HEK293 (cell line): ENCODE measurements at regions not wholly inside any gene's neighbourhood (a gene's known extent, or its start where the extent isn't known, plus 50 kb on each side); places are given as distances from the start of the nearest gene placed in this dataset.
"Not testable (repeated sequence)": the region's sequence is repeated elsewhere in the genome, so short reads cannot be mapped to it uniquely, and the experiment has no call there.

Experiments used
- CTCF ChIA-PET: fragments of 350-600 bp; formaldehyde crosslinking; extraction: SDS; loops from one replicate; lab custom pipeline; 2021; ENCODE audit warnings: antibody characterized with exemption; lab: Yijun Ruan, JAX
- POLR2A ChIA-PET: fragments of 300-600 bp; formaldehyde crosslinking; extraction: SDS; loops from one replicate; lab custom pipeline; 2020; ENCODE audit warnings: antibody characterized with exemption, inconsistent platforms; lab: Yijun Ruan, JAX
- H3K27ac ChIP-seq: fragments of 200-500 bp; sonication (Bioruptor generic); 2 replicates; pipeline ENCODE4 v1.5.1; 2014; ENCODE audit warnings: low read depth, low read length, control low read depth, inconsistent platforms; ENCODE audit errors: extremely low read depth
- H3K36me3 ChIP-seq, 2 experiments: fragments of 200-500 bp in 1 of 2; sonication (Bioruptor generic) in 1 of 2; 1 replicate in 1 of 2; 2 replicates in 1 of 2; pipeline ENCODE4 v1.5.1; 2014 to 2017; ENCODE audit warnings: inconsistent platforms in 2 of 2, low read length in 2 of 2; ENCODE audit not compliant: control insufficient read depth in 2 of 2, insufficient read depth in 1 of 2
- H3K4me1 ChIP-seq: fragments of 200-500 bp; sonication (Bioruptor generic); 2 replicates; pipeline ENCODE4 v1.5.1; 2014; ENCODE audit warnings: mild to moderate bottlenecking, low read length, inconsistent platforms; ENCODE audit not compliant: control insufficient read depth, insufficient read depth
- H3K4me3 ChIP-seq: 2 replicates; pipeline ENCODE4 v1.5.1; 2011; ENCODE audit warnings: low read depth, mild to moderate bottlenecking, control low read depth, low read length, moderate library complexity
- H3K9me3 ChIP-seq: fragments of 200-500 bp; sonication (Bioruptor generic); 2 replicates; pipeline ENCODE4 v1.5.1; 2014; ENCODE audit warnings: low read depth, low read length, inconsistent platforms; ENCODE audit not compliant: control insufficient read depth, insufficient read depth
- GLIS1 ChIP-seq: fragments of 450-650 bp; formaldehyde crosslinking; IDR thresholded peaks from 2 replicates; pipeline ENCODE4 v1.5.1; 2016; ENCODE audit warnings: missing biosample characterization, missing genetic modification characterization
- ZBTB7A ChIP-seq: fragments of 450-650 bp; formaldehyde crosslinking; IDR thresholded peaks from 2 replicates; pipeline ENCODE4 v1.5.1; 2016; ENCODE audit warnings: low read depth, missing biosample characterization, missing genetic modification characterization
- ZFP41 ChIP-seq: fragments of 450-650 bp; formaldehyde crosslinking; IDR thresholded peaks from 2 replicates; pipeline ENCODE4 v1.5.1; 2016; ENCODE audit warnings: missing biosample characterization, missing genetic modification characterization, borderline replicate concordance
- ZNF174 ChIP-seq: fragments of 450-650 bp; formaldehyde crosslinking; IDR thresholded peaks from 2 replicates; pipeline ENCODE4 v1.5.0; 2017; ENCODE audit warnings: missing biosample characterization, mild to moderate bottlenecking, missing genetic modification characterization
- ZNF19 ChIP-seq: fragments of 450-650 bp; formaldehyde crosslinking; IDR thresholded peaks from 2 replicates; pipeline ENCODE4; 2016; ENCODE audit warnings: missing biosample characterization, missing genetic modification characterization, low read depth
- ZNF239 ChIP-seq: fragments of 450-650 bp; formaldehyde crosslinking; IDR thresholded peaks from 2 replicates; pipeline ENCODE4 v1.5.1; 2016; ENCODE audit warnings: missing biosample characterization, missing genetic modification characterization
- ZNF362 ChIP-seq: fragments of 450-650 bp; formaldehyde crosslinking; IDR thresholded peaks from 2 replicates; pipeline ENCODE4 v1.5.1; 2016; ENCODE audit warnings: missing biosample characterization, missing genetic modification characterization
- ZNF37A ChIP-seq: fragments of 450-650 bp; IDR thresholded peaks from 2 replicates; pipeline ENCODE4 v1.5.1; 2018; ENCODE audit warnings: missing biosample characterization, missing genetic modification characterization
- ZNF426 ChIP-seq: fragments of 450-650 bp; formaldehyde crosslinking; IDR thresholded peaks from 2 replicates; pipeline ENCODE4 v1.5.1; 2017; ENCODE audit warnings: missing biosample characterization, missing genetic modification characterization, mild to moderate bottlenecking, inconsistent platforms, moderate library complexity
- ZNF473 ChIP-seq: fragments of 450-650 bp; formaldehyde crosslinking; IDR thresholded peaks from 2 replicates; pipeline ENCODE4 v1.5.1; 2017; ENCODE audit warnings: missing biosample characterization, missing genetic modification characterization
- ZNF488 ChIP-seq: fragments of 450-650 bp; formaldehyde crosslinking; IDR thresholded peaks from 2 replicates; pipeline ENCODE4 v1.5.1; 2016; ENCODE audit warnings: missing biosample characterization, missing genetic modification characterization
- ZNF513 ChIP-seq: fragments of 450-650 bp; IDR thresholded peaks from 2 replicates; pipeline ENCODE4 v1.5.1; 2018; ENCODE audit warnings: missing biosample characterization, missing genetic modification characterization
- ZNF548 ChIP-seq: fragments of 450-650 bp; formaldehyde crosslinking; IDR thresholded peaks from 2 replicates; pipeline ENCODE4 v1.5.1; 2016; ENCODE audit warnings: missing biosample characterization, missing genetic modification characterization
- ZNF561 ChIP-seq: fragments of 450-650 bp; IDR thresholded peaks from 2 replicates; pipeline ENCODE4 v1.5.1; 2018; ENCODE audit warnings: missing biosample characterization, missing genetic modification characterization, borderline replicate concordance
- ZNF571 ChIP-seq: fragments of 450-650 bp; formaldehyde crosslinking; IDR thresholded peaks from 2 replicates; pipeline ENCODE4 v1.5.0; 2017; ENCODE audit warnings: missing biosample characterization, missing genetic modification characterization
- ZNF596 ChIP-seq: fragments of 450-650 bp; IDR thresholded peaks from 2 replicates; pipeline ENCODE4 v1.5.0; 2018; ENCODE audit warnings: missing biosample characterization, mild to moderate bottlenecking, missing genetic modification characterization, moderate library complexity
- ZNF629 ChIP-seq: fragments of 450-650 bp; formaldehyde crosslinking; IDR thresholded peaks from 2 replicates; pipeline ENCODE4 v1.5.1; 2017; ENCODE audit warnings: missing biosample characterization, missing genetic modification characterization
- ZNF654 ChIP-seq: fragments of 450-650 bp; formaldehyde crosslinking; IDR thresholded peaks from 2 replicates; pipeline ENCODE4 v1.5.1; 2016; ENCODE audit warnings: low read depth, missing biosample characterization, missing genetic modification characterization
- ZNF692 ChIP-seq: fragments of 450-650 bp; formaldehyde crosslinking; IDR thresholded peaks from 2 replicates; pipeline ENCODE4 v1.5.1; 2016; ENCODE audit warnings: missing biosample characterization, missing genetic modification characterization
- ZNF791 ChIP-seq: fragments of 450-650 bp; formaldehyde crosslinking; IDR thresholded peaks from 2 replicates; pipeline ENCODE4 v1.5.1; 2016; ENCODE audit warnings: missing biosample characterization, missing genetic modification characterization
- ZSCAN18 ChIP-seq: fragments of 450-650 bp; formaldehyde crosslinking; IDR thresholded peaks from 2 replicates; pipeline ENCODE4 v1.5.1; 2016; ENCODE audit warnings: missing biosample characterization, missing genetic modification characterization
- ZSCAN30 ChIP-seq: fragments of 450-650 bp; IDR thresholded peaks from 2 replicates; pipeline ENCODE4 v1.5.1; 2018; ENCODE audit warnings: missing biosample characterization, mild to moderate bottlenecking, missing genetic modification characterization, moderate library complexity
- ZXDB ChIP-seq: fragments of 450-650 bp; formaldehyde crosslinking; IDR thresholded peaks from 2 replicates; pipeline ENCODE4 v1.5.1; 2016; ENCODE audit warnings: missing biosample characterization, missing genetic modification characterization

GRCh38 chr3:34678575-34678974 is 880.1 kb downstream of the PDCD6IP start:
- ChIA-PET CTCF (no interaction called here), POLR2A (no interaction called here)
- Histone ChIP-seq H3K36me3 (no peaks in the 10 kb centered on the region), H3K4me3 (no peak overlapping the region), H3K4me1 (no peaks in the 10 kb centered on the region), H3K27ac (no peak overlapping the region), H3K9me3 (no peaks in the 10 kb centered on the region)
- TF ChIP-seq ZNF37A (tag by site-specific recombination) (no peak), ZNF692 (no peak), ZNF561 (tag by site-specific recombination) (no peak), ZSCAN30 (tag by site-specific recombination) (no peak), ZNF629 (tag by site-specific recombination) (no peak), ZBTB7A (tag by site-specific recombination) (no peak), ZNF426 (no peak)

- H3K36me3 ChIP-seq, H3K9me3 ChIP-seq, CTCF ChIA-PET, H3K4me1 ChIP-seq, POLR2A ChIA-PET, H3K4me3 ChIP-seq, H3K27ac ChIP-seq: not testable (repeated sequence)
Measured at GRCh38 chr3:34679055-34679454, 880.6 kb downstream of the PDCD6IP start.

GRCh38 chr3:34683851-34684250 is 885.4 kb downstream of the PDCD6IP start:
- Histone ChIP-seq H3K4me1 (no peaks in the 10 kb centered on the region), H3K9me3 (no peaks in the 10 kb centered on the region), H3K27ac (no peak overlapping the region), H3K4me3 (no peak overlapping the region), H3K36me3 (no peaks in the 10 kb centered on the region)
- TF ChIP-seq ZXDB (tag by site-specific recombination): no peak
- peak; percentile 42; the same call in 1 of the 2 replicates for TF ChIP-seq ZNF654 (tag by site-specific recombination)
- ChIA-PET CTCF (interaction anchor here (0.6 to 4.6 kb wide), 14 partner anchors 9 to 885 kb away, joined by 3 to 70 read pairs (median 4); partner anchors contain the start of gene PDCD6IP), POLR2A (no interaction called here)

- ChIA-PET CTCF (interaction anchor here (4.6 kb wide), 1 partner anchor 803 kb away, joined by 70 read pairs; no protein-coding TSS in a partner anchor), POLR2A (no interaction called here)
- H3K4me1 ChIP-seq: no peaks in the 10 kb centered on the region
Measured at GRCh38 chr3:34686541-34686940, 888.1 kb downstream of the PDCD6IP start.

More at GRCh38 chr3:34686541-34686940, 888.1 kb downstream of the PDCD6IP start:
- no peak overlapping the region for H3K4me3 ChIP-seq
- H3K36me3 ChIP-seq: no peaks in the 10 kb centered on the region
- no peak for TF ChIP-seq ZNF513
- TF ChIP-seq ZNF548 (tag by site-specific recombination): no peak
- TF ChIP-seq ZNF596 (tag by site-specific recombination): no peak
- no peak for TF ChIP-seq ZNF174 (tag by site-specific recombination)
- no peak for TF ChIP-seq ZNF473 (tag by site-specific recombination)
- no peak for TF ChIP-seq ZNF488 (tag by site-specific recombination)
- no peak for TF ChIP-seq ZSCAN18 (tag by site-specific recombination)
- TF ChIP-seq ZNF19 (tag by site-specific recombination): no peak
- no peak for TF ChIP-seq ZNF239 (tag by site-specific recombination)
- no peak for TF ChIP-seq ZFP41 (tag by site-specific recombination)
- no peak for TF ChIP-seq GLIS1 (tag by site-specific recombination)
- TF ChIP-seq ZNF791 (tag by site-specific recombination): no peak
- TF ChIP-seq ZNF362 (tag by site-specific recombination): no peak
- no peak for TF ChIP-seq ZNF571 (tag by site-specific recombination)
- H3K9me3 ChIP-seq: no peaks in the 10 kb centered on the region
- H3K27ac ChIP-seq: no peak overlapping the region
